H1 (cell line): ENCODE measurements at regions not wholly inside any gene's neighbourhood (a gene's known extent, or its start where the extent isn't known, plus 50 kb on each side); places are given as distances from the start of the nearest gene placed in this dataset.

Source experiments
- CTCF ChIA-PET: fragments of 300-600 bp; sonication (Branson Sonifier 250); formaldehyde crosslinking; loops from one replicate; lab custom pipeline; 2021; ENCODE audit not compliant: partially characterized antibody; lab: Charles Lee
- POLR2A ChIA-PET: fragments of 300-600 bp; sonication (Branson Sonifier 250); formaldehyde crosslinking; loops from one replicate; lab custom pipeline; 2021; ENCODE audit warnings: inconsistent platforms; ENCODE audit not compliant: partially characterized antibody; lab: Charles Lee
- DNase-seq, 2 experiments: peaks; one replicate each; pipeline versions ENCODE4 v3.0.0 to v3.0.0-alpha.2; 2010 to 2022; ENCODE audit warnings: low spot score in 2 of 2, low read depth in 1 of 2, mixed read lengths in 1 of 2
- FAIRE-seq: peaks from 2 replicates; lab custom pipeline; 2011; peaks lifted over from hg19 to GRCh38; lab: Jason Lieb, UNC
- H2AFZ ChIP-seq: 2 replicates; pipeline ENCODE4 v1.8.1; 2012; ENCODE audit warnings: low read length, inconsistent platforms
- H2AK5ac ChIP-seq: 2 replicates; pipeline ENCODE4 v1.6.1; 2013; ENCODE audit warnings: low read depth, low read length
- H2BK120ac ChIP-seq: replicated peaks from 2 replicates; pipeline ENCODE3; 2013; ENCODE audit warnings: low read depth, low read length, inconsistent platforms
- H2BK12ac ChIP-seq: 2 replicates; pipeline ENCODE4 v1.6.1; 2013; ENCODE audit warnings: low read depth, low read length
- H2BK15ac ChIP-seq: 2 replicates; pipeline ENCODE4 v1.6.1; 2013; ENCODE audit warnings: low read length
- H2BK20ac ChIP-seq: 2 replicates; pipeline ENCODE4 v1.6.1; 2013; ENCODE audit warnings: low read length
- H2BK5ac ChIP-seq: 2 replicates; pipeline ENCODE4 v1.6.1; 2013; ENCODE audit warnings: low read depth, low read length
- H3K14ac ChIP-seq: 2 replicates; pipeline ENCODE4 v1.6.1; 2013; ENCODE audit warnings: inconsistent platforms; ENCODE audit not compliant: insufficient read length
- H3K18ac ChIP-seq: 2 replicates; pipeline ENCODE4 v1.6.1; 2013; ENCODE audit warnings: low read length; ENCODE audit errors: extremely low read depth
- H3K23ac ChIP-seq: 2 replicates; pipeline ENCODE4 v1.6.1; 2013; ENCODE audit warnings: inconsistent platforms; ENCODE audit not compliant: insufficient read length
- H3K23me2 ChIP-seq: 2 replicates; pipeline ENCODE4 v1.6.1; 2013; ENCODE audit warnings: low read depth, low read length
- H3K27ac ChIP-seq: 2 replicates; pipeline ENCODE4 v1.6.1; 2011; ENCODE audit warnings: low read depth, low read length, inconsistent platforms
- H3K27me3 ChIP-seq, 4 experiments: replicated peaks in 1 of 4; 1 replicate in 1 of 4; 2 replicates in 3 of 4; pipeline versions ENCODE4 v1.6.1 to v1.8.1; 2011 to 2013; ENCODE audit warnings: low read length in 3 of 4, mild to moderate bottlenecking in 3 of 4, inconsistent platforms in 2 of 4, mixed read lengths in 2 of 4, moderate library complexity in 1 of 4; ENCODE audit not compliant: control insufficient read depth in 3 of 4, insufficient read depth in 3 of 4; ENCODE audit errors: extremely low read depth in 1 of 4
- H3K36me3 ChIP-seq, 4 experiments: 2 replicates each; pipeline versions ENCODE4 v1.6.1 to v1.8.1; 2011 to 2013; ENCODE audit warnings: mild to moderate bottlenecking in 4 of 4, low read length in 3 of 4, moderate library complexity in 2 of 4, control low read depth in 1 of 4, inconsistent platforms in 1 of 4; ENCODE audit not compliant: insufficient read depth in 4 of 4, control insufficient read depth in 2 of 4
- H3K4ac ChIP-seq: replicated peaks from 2 replicates; pipeline ENCODE3; 2013; ENCODE audit warnings: low read length, low read depth, mixed read lengths, inconsistent platforms; ENCODE audit not compliant: insufficient read length
- H3K4me1 ChIP-seq, 4 experiments: replicated peaks in 1 of 4; 1 replicate in 1 of 4; 2 replicates in 3 of 4; pipeline versions ENCODE4 v1.6.1 to v1.8.1; 2011 to 2013; ENCODE audit warnings: low read length in 3 of 4, inconsistent platforms in 2 of 4, mixed read lengths in 1 of 4; ENCODE audit not compliant: insufficient read depth in 4 of 4, control insufficient read depth in 3 of 4
- H3K4me2 ChIP-seq, 2 experiments: 2 replicates each; pipeline versions ENCODE4 v1.6.1 to v1.8.1; 2011 to 2013; ENCODE audit warnings: low read depth in 2 of 2, low read length in 2 of 2, control low read depth in 1 of 2, inconsistent platforms in 1 of 2, mild to moderate bottlenecking in 1 of 2; ENCODE audit not compliant: insufficient read depth in 1 of 2
- H3K4me3 ChIP-seq, 4 experiments: fragments of 200-600, 300-600 bp in 1 of 4; sonication (generic), shearing (Covaris generic), sonication (Bioruptor Twin) in 1 of 4; 2 replicates each; pipeline versions ENCODE4 v1.5.1 to v1.8.1; 2011 to 2016; ENCODE audit warnings: low read length in 4 of 4, low read depth in 3 of 4, control low read depth in 2 of 4, inconsistent platforms in 2 of 4, mild to moderate bottlenecking in 2 of 4, mixed read lengths in 1 of 4, moderate library complexity in 1 of 4; ENCODE audit not compliant: insufficient read depth in 2 of 4; ENCODE audit errors: extremely low read depth in 1 of 4
- H3K56ac ChIP-seq: replicated peaks from 2 replicates; pipeline ENCODE3; 2013; ENCODE audit warnings: low read depth, mild to moderate bottlenecking, mixed read lengths, low read length, inconsistent platforms; ENCODE audit not compliant: insufficient read length
- H3K79me1 ChIP-seq: 2 replicates; pipeline ENCODE4 v1.6.1; 2013; ENCODE audit warnings: low read depth, low read length, control low read depth
- H3K79me2 ChIP-seq, 2 experiments: 2 replicates each; pipeline versions ENCODE4 v1.6.1 to v1.8.1; 2012 to 2013; ENCODE audit warnings: low read length in 2 of 2, mild to moderate bottlenecking in 2 of 2, inconsistent platforms in 1 of 2; ENCODE audit not compliant: insufficient read depth in 2 of 2, control insufficient read depth in 1 of 2
- H3K9ac ChIP-seq, 4 experiments: replicated peaks in 1 of 4; 1 replicate in 1 of 4; 2 replicates in 3 of 4; pipeline versions ENCODE4 v1.6.1 to v1.8.1; 2011 to 2013; ENCODE audit warnings: low read depth in 3 of 4, low read length in 3 of 4, control low read depth in 2 of 4, mild to moderate bottlenecking in 2 of 4, moderate library complexity in 2 of 4, inconsistent platforms in 1 of 4; ENCODE audit errors: extremely low read depth in 1 of 4
- H3K9me3 ChIP-seq, 2 experiments: 2 replicates each; pipeline versions ENCODE4 v1.6.1 to v1.8.1; 2012 to 2013; ENCODE audit warnings: mild to moderate bottlenecking in 2 of 2, moderate library complexity in 2 of 2, control low read depth in 1 of 2, inconsistent platforms in 1 of 2, low read depth in 1 of 2, low read length in 1 of 2, mixed read lengths in 1 of 2; ENCODE audit not compliant: insufficient read depth in 2 of 2
- H4K20me1 ChIP-seq, 2 experiments: replicated peaks in 1 of 2; 2 replicates each; pipeline versions ENCODE3 to v1.8.1; 2011 to 2013; ENCODE audit warnings: inconsistent platforms in 2 of 2, low read length in 2 of 2, mild to moderate bottlenecking in 1 of 2; ENCODE audit not compliant: insufficient read depth in 2 of 2, control insufficient read depth in 1 of 2
- H4K5ac ChIP-seq: 2 replicates; pipeline ENCODE4 v1.6.1; 2013; ENCODE audit warnings: low read length, low read depth, mixed read lengths, inconsistent platforms; ENCODE audit not compliant: insufficient read length
- H4K8ac ChIP-seq: 2 replicates; pipeline ENCODE4 v1.8.0; 2013; ENCODE audit warnings: mild to moderate bottlenecking, moderate library complexity, low read length, inconsistent platforms; ENCODE audit not compliant: insufficient read depth; ENCODE audit errors: extremely low read depth
- H4K91ac ChIP-seq: replicated peaks from 2 replicates; pipeline ENCODE3; 2013; ENCODE audit warnings: low read length, mixed read lengths, inconsistent platforms; ENCODE audit not compliant: insufficient read length
- CHD2 ChIP-seq: IDR thresholded peaks from 2 replicates; pipeline ENCODE4 v1.6.1; 2012; ENCODE audit warnings: low read length, improper control_type of control experiment
- SP4 ChIP-seq: IDR thresholded peaks from 2 replicates; pipeline ENCODE4 v1.6.1; 2012; ENCODE audit warnings: low read length, inconsistent platforms
- WGBS, 2 experiments: shearing (Covaris generic) in 1 of 2; methylation state at CpG; one replicate each; pipeline versions ENCODE4 v1.1.6 to v1.1.7; 2013 to 2015; ENCODE audit warnings: low lambda C conversion rate in 2 of 2, mixed read lengths in 2 of 2, inconsistent platforms in 1 of 2, low coverage in 1 of 2, missing lambda C conversion rate in 1 of 2; ENCODE audit not compliant: insufficient replicate concordance in 2 of 2, insufficient coverage in 1 of 2, insufficient read length in 1 of 2; ENCODE audit errors: extremely low coverage in 1 of 2, missing lambda C conversion rate in 1 of 2; 5-methylcytosine and 5-hydroxymethylcytosine counted together

DNA sequence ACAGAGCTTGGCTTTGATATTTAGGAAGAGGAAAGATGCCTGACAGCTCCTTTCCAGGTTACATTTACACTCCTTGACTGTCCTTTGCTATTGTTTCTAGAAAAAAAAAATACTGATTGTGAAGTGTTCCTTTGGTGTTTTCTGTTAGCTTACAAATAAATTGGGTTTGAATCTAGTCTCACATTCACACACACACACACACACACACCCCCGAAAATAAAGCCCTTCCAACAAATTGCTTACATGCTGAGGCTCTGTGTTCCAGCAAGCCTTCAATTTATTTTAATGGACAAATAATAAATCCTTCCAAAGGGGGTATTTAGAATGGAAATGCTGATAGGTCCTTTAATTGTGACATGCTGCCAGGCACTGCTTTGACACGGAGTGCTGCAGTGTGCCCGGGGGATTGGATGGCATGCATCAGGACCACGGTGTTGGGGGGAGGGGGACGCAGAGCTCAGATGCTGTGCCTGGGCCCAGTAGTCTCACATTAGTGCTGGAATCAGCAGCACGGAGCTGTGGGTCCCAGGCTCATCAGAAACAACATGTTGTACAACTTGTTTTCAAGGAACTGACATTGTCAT is 199.9 kb downstream of the CD83 start:
- Histone ChIP-seq H2BK120ac (no peak overlapping the region), H3K79me1 (peaks cover 2% of the 10 kb centered on the region; the same call in 1 of the 2 replicates), H2AK5ac (no peak overlapping the region; the same call in 1 of the 2 replicates), H3K9me3 (no peaks in the 10 kb centered on the region), H2BK12ac (peak overlapping the region; percentile 13; the same call in 1 of the 2 replicates), H3K18ac (no peak overlapping the region), H3K4me3 (no peak overlapping the region), H3K4me2 (no peak overlapping the region), H2BK20ac (peak overlapping the region; percentile 92; the same call in 1 of the 2 replicates), H3K4me1 (peaks cover 0 to 9% (median 4%) of the 10 kb centered on the region in 4 experiments; a peak in 4 of 7 replicates), H3K9ac (no peak overlapping the region), H3K56ac (no peak overlapping the region), H3K36me3 (no peaks in the 10 kb centered on the region), H4K5ac (no peak overlapping the region), H3K79me2 (peaks cover 0 to 3% of the 10 kb centered on the region in 2 experiments; a peak in 1 of 4 replicates), H3K4ac (no peak overlapping the region), H2AFZ (no peak overlapping the region), H3K27me3 (no peaks in the 10 kb centered on the region), H2BK15ac (peak overlapping the region; percentile 49; the same call in 1 of the 2 replicates), H4K8ac (no peak overlapping the region; the same call in 1 of the 2 replicates), H4K91ac (peak overlapping the region; percentile 25), H2BK5ac (peak overlapping the region; percentile 46; the same call in 1 of the 2 replicates), H3K27ac (no peak overlapping the region), H4K20me1 (no peaks in the 10 kb centered on the region), H3K14ac (no peak overlapping the region), H3K23me2 (no peaks in the 10 kb centered on the region; the same call in 1 of the 2 replicates), H3K23ac (no peak overlapping the region)
- 86% methylated on average over 6 of the region's 6 CpGs; no CpG with 5 or more reads in 1 of the 2 experiments for WGBS, 2 experiments
- FAIRE-seq (no peak), DNase-seq (no peak)
- POLR2A ChIA-PET: no interaction called here
- CTCF ChIA-PET: interaction anchor here (0.6 to 2.7 kb wide), 21 partner anchors 9 to 1229 kb away, joined by 3 to 11 read pairs (median 4); no protein-coding TSS in a partner anchor
- TF ChIP-seq CHD2 (no peak), SP4 (no peak)
